OCI-LY1 (cell line): ENCODE measurements at regions not wholly inside any gene's neighbourhood (a gene's known extent, or its start where the extent isn't known, plus 50 kb on each side); places are given as distances from the start of the nearest gene placed in this dataset.
"Not testable (repeated sequence)": the region's sequence is repeated elsewhere in the genome, so short reads cannot be mapped to it uniquely, and the experiment has no call there.

Source experiments
- H2AFZ ChIP-seq: fragments of 200-600 bp; sonication (generic), shearing (Covaris generic); 2 replicates; pipeline ENCODE4 v1.6.0; 2014; ENCODE audit warnings: antibody characterized with exemption, mild to moderate bottlenecking, low read length
- H3F3A ChIP-seq: fragments of 200-600 bp; sonication (generic), shearing (Covaris generic); 2 replicates; pipeline ENCODE4 v1.6.0; 2014; ENCODE audit warnings: mild to moderate bottlenecking, antibody characterized with exemption, low read length, moderate library complexity; ENCODE audit not compliant: insufficient read depth
- H3K27ac ChIP-seq: fragments of 200-600 bp; sonication (generic); 2 replicates; pipeline ENCODE4 v1.5.1; 2014; ENCODE audit warnings: low read length, mixed run types, mild to moderate bottlenecking, low read depth; ENCODE audit not compliant: poor library complexity, severe bottlenecking
- H3K27me3 ChIP-seq: fragments of 200-600 bp; sonication (generic); 2 replicates; pipeline ENCODE4 v1.6.0; 2014; ENCODE audit warnings: antibody characterized with exemption, mild to moderate bottlenecking, low read length, moderate library complexity; ENCODE audit not compliant: insufficient read depth
- H3K36me3 ChIP-seq: fragments of 200-600 bp; sonication (generic); 2 replicates; pipeline ENCODE4 v1.6.1; 2014; ENCODE audit warnings: mild to moderate bottlenecking, antibody characterized with exemption, low read length, moderate library complexity, mixed read lengths; ENCODE audit not compliant: insufficient read depth
- H3K4me1 ChIP-seq: fragments of 200-600 bp; sonication (generic); 2 replicates; pipeline ENCODE4 v1.5.1; 2014; ENCODE audit warnings: mild to moderate bottlenecking, low read length, moderate library complexity; ENCODE audit not compliant: insufficient read depth, severe bottlenecking
- H3K4me2 ChIP-seq: fragments of 200-600 bp; sonication (generic), shearing (Covaris generic); 2 replicates; pipeline ENCODE4 v1.6.1; 2014; ENCODE audit warnings: low read length
- H3K4me3 ChIP-seq: fragments of 200-600 bp; sonication (generic); 2 replicates; pipeline ENCODE4 v1.5.1; 2014; ENCODE audit warnings: low read length, low read depth, mild to moderate bottlenecking, mixed read lengths; ENCODE audit not compliant: poor library complexity, severe bottlenecking
- H3K79me2 ChIP-seq: fragments of 200-600 bp; shearing (Covaris generic); 2 replicates; pipeline ENCODE4 v1.6.1; 2016; ENCODE audit warnings: mixed run types, low read length, mixed read lengths; ENCODE audit not compliant: insufficient read depth
- H3K9ac ChIP-seq: fragments of 200-600 bp; sonication (generic), shearing (Covaris generic); 2 replicates; pipeline ENCODE4 v1.6.1; 2014; ENCODE audit warnings: mild to moderate bottlenecking, low read length, mixed read lengths
- H3K9me2 ChIP-seq: fragments of 200-600 bp; sonication (generic), shearing (Covaris generic); 2 replicates; pipeline ENCODE4 v1.6.1; 2014; ENCODE audit warnings: low read depth, mild to moderate bottlenecking, low read length, mixed read lengths
- H3K9me3 ChIP-seq: fragments of 200-600 bp; shearing (Covaris generic); 2 replicates; pipeline ENCODE4 v1.6.1; 2014; ENCODE audit warnings: low read length, mixed read lengths
- H4K20me1 ChIP-seq: fragments of 200-600 bp; sonication (generic), shearing (Covaris generic); 2 replicates; pipeline ENCODE4 v1.6.0; 2016; ENCODE audit warnings: mild to moderate bottlenecking, low read length; ENCODE audit not compliant: insufficient read depth
- EZH2 ChIP-seq: fragments of 200-600 bp; sonication (generic), shearing (Covaris generic); IDR thresholded peaks from 2 replicates; pipeline ENCODE4 v1.8.0; 2017; ENCODE audit warnings: borderline replicate concordance, mixed run types, mild to moderate bottlenecking, antibody characterized with exemption, low read length, moderate library complexity, mixed read lengths
- TF ChIP-seq, protein P1 (sequence below): fragments of 200-600 bp; sonication (generic), shearing (Covaris generic); IDR thresholded peaks from 2 replicates; pipeline ENCODE4 v1.5.1; 2017; ENCODE audit warnings: mild to moderate bottlenecking, antibody characterized with exemption, low read length, moderate library complexity, mixed read lengths

DNA sequence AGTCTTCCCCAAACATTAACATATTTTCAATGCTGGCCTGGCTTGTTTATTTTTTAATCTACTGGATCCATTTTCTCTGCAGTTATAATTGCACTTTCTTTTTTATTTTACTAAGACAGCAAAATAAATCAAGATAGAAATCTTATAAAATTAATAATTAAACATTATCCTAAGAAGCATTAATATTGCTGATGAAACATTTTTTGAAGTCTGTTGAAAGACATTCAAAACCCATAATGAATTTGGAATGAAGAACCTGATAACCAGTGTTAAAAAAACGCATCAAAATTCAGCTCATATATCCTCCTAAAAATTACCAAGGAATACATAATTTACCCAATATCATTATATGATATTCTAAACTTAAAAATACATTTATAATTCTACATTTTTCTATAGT lies 675.7 kb upstream of the PRMT6 start:
- Histone ChIP-seq H3K27me3 (no peaks in the 10 kb centered on the region), H3K9ac (no peak overlapping the region), H3F3A (no peaks in the 10 kb centered on the region), H2AFZ (no peak overlapping the region), H4K20me1 (no peaks in the 10 kb centered on the region), H3K27ac (no peak overlapping the region), H3K4me2 (no peak overlapping the region), H3K9me3 (no peaks in the 10 kb centered on the region), H3K4me1 (no peaks in the 10 kb centered on the region), H3K79me2 (no peaks in the 10 kb centered on the region), H3K4me3 (no peak overlapping the region), H3K36me3 (no peaks in the 10 kb centered on the region), H3K9me2 (no peaks in the 10 kb centered on the region)
- TF ChIP-seq, protein P1, sequence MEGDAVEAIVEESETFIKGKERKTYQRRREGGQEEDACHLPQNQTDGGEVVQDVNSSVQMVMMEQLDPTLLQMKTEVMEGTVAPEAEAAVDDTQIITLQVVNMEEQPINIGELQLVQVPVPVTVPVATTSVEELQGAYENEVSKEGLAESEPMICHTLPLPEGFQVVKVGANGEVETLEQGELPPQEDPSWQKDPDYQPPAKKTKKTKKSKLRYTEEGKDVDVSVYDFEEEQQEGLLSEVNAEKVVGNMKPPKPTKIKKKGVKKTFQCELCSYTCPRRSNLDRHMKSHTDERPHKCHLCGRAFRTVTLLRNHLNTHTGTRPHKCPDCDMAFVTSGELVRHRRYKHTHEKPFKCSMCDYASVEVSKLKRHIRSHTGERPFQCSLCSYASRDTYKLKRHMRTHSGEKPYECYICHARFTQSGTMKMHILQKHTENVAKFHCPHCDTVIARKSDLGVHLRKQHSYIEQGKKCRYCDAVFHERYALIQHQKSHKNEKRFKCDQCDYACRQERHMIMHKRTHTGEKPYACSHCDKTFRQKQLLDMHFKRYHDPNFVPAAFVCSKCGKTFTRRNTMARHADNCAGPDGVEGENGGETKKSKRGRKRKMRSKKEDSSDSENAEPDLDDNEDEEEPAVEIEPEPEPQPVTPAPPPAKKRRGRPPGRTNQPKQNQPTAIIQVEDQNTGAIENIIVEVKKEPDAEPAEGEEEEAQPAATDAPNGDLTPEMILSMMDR: no peak
- no peak for TF ChIP-seq EZH2

DNA sequence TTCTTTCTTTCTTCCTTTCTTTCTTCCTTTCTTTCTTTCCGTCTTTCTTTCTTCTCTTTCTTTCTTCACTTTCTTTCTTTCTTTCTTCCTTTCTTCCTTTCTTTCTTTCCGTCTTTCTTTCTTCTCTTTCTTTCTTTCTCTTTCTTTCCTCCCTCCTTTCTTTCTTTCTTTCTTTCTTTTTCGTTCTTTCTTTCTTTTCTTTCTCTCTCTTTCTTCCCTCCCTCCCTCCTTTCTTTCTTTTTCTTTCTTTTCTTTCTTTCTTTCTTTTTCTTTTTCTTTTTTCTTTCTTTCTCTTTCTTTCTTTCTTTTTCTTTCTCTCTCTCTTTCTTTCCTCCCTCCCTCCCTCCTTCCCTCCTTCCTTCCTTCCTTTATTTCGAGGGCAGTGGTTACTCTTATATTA lies 667.3 kb upstream of the PRMT6 start:
- not testable (repeated sequence) for H3K4me2 ChIP-seq, H3K36me3 ChIP-seq, H3K27me3 ChIP-seq, H3K27ac ChIP-seq, H3K4me1 ChIP-seq, H3F3A ChIP-seq, H2AFZ ChIP-seq, H3K9me2 ChIP-seq, H3K79me2 ChIP-seq, H3K9me3 ChIP-seq, H4K20me1 ChIP-seq, H3K4me3 ChIP-seq, H3K9ac ChIP-seq

DNA sequence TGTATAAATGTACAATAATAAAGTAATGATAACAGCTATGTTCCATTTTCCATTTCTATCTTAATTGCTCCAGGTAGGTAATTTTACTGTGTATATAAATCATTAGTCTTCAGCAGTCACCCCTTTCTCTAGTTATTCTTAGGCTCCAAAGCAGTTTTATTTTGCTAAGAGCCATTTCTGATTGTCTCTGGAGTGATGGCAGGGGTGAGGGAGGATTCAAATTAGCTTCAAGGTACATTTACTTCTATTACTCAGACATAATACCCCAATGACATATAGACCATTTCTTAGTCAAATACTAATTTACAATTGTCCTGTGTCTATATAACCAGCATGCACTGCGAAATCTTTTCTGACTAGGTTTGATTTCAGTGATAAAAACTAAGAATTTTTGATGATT lies 663.4 kb upstream of the PRMT6 start:
- Histone ChIP-seq H3K27me3 (no peaks in the 10 kb centered on the region), H3K9me2 (no peaks in the 10 kb centered on the region), H3K4me3 (no peak overlapping the region), H3F3A (no peaks in the 10 kb centered on the region), H2AFZ (no peak overlapping the region), H3K4me2 (no peak overlapping the region), H3K9ac (no peak overlapping the region), H4K20me1 (no peaks in the 10 kb centered on the region), H3K36me3 (no peaks in the 10 kb centered on the region), H3K9me3 (no peaks in the 10 kb centered on the region), H3K4me1 (no peaks in the 10 kb centered on the region), H3K79me2 (no peaks in the 10 kb centered on the region), H3K27ac (no peak overlapping the region)
- TF ChIP-seq, protein P1: no peak
- TF ChIP-seq EZH2: no peak

DNA sequence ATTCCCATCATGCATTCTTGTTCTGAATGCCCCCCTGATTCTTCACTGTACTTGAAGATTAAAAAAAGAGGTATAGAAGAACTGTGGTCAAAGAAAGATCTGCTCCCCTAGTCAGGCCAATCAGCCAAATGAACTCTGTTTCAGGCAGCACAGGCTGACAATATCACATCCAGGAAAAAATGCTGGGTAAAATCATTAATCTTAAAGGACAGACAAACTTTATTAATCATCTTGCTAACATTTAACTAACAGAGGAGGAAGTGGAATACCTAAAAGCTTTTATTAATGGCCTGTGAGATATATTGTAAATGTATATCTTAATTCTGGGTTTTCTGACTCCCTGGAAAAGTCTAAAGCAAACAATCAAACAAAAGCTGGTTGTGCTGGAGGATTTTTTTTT lies 660.5 kb upstream of the PRMT6 start:
- Histone ChIP-seq H3K27ac (no peak overlapping the region), H3K36me3 (no peaks in the 10 kb centered on the region), H3K27me3 (no peaks in the 10 kb centered on the region), H3K4me3 (no peak overlapping the region), H3F3A (no peaks in the 10 kb centered on the region), H2AFZ (no peak overlapping the region), H3K79me2 (no peaks in the 10 kb centered on the region), H3K9me3 (no peaks in the 10 kb centered on the region), H3K9ac (no peak overlapping the region), H3K4me2 (no peak overlapping the region), H4K20me1 (no peaks in the 10 kb centered on the region), H3K9me2 (no peaks in the 10 kb centered on the region), H3K4me1 (no peaks in the 10 kb centered on the region)
- TF ChIP-seq EZH2: no peak
- TF ChIP-seq, protein P1: no peak
